Spleen (tissue), 11 donors: ENCODE measurements at regions not wholly inside any gene's neighbourhood (a gene's known extent, or its start where the extent isn't known, plus 50 kb on each side); places are given as distances from the start of the nearest gene placed in this dataset.

Source experiments
- DNase-seq: peaks from one replicate; pipeline ENCODE4 v3.0.0-alpha.2; 2020
- H3K27ac ChIP-seq, 8 donors: fragments of 200-600 bp; sonication (generic) in 7 of 8; 1 replicate in 4 of 8; 2 replicates in 4 of 8; pipeline versions ENCODE4 v1.5.0 to v1.8.0; 2016 to 2021; ENCODE audit warnings: inconsistent platforms in 4 of 8, mild to moderate bottlenecking in 4 of 8, moderate library complexity in 1 of 8
- H3K27me3 ChIP-seq, 7 donors: fragments of 200-600 bp; sonication (generic) in 6 of 7; replicated peaks in 1 of 7; 1 replicate in 4 of 7; 2 replicates in 3 of 7; pipeline versions ENCODE4 v1.5.0 to v1.8.0; 2016 to 2021; ENCODE audit warnings: inconsistent platforms in 3 of 7, mild to moderate bottlenecking in 1 of 7
- H3K36me3 ChIP-seq, 6 donors: fragments of 200-600 bp; sonication (generic) in 5 of 6; 1 replicate in 4 of 6; 2 replicates in 2 of 6; pipeline versions ENCODE4 v1.5.0 to v1.8.0; 2016 to 2021; ENCODE audit warnings: inconsistent platforms in 2 of 6
- H3K4me1 ChIP-seq, 6 donors: fragments of 200-600 bp; sonication (generic) in 5 of 6; 1 replicate in 3 of 6; 2 replicates in 3 of 6; pipeline versions ENCODE4 v1.5.0 to v1.8.0; 2016 to 2021; ENCODE audit warnings: inconsistent platforms in 3 of 6
- H3K4me3 ChIP-seq, 8 donors: fragments of 200-600 bp; sonication (generic) in 7 of 8; 1 replicate in 4 of 8; 2 replicates in 4 of 8; pipeline versions ENCODE4 v1.5.0 to v1.8.0; 2016 to 2021; ENCODE audit warnings: inconsistent platforms in 4 of 8, mild to moderate bottlenecking in 4 of 8, moderate library complexity in 2 of 8
- H3K9me3 ChIP-seq, 8 donors: fragments of 200-600 bp; sonication (generic) in 7 of 8; 1 replicate in 4 of 8; 2 replicates in 4 of 8; pipeline versions ENCODE4 v1.5.0 to v1.8.0; 2016 to 2021; ENCODE audit warnings: inconsistent platforms in 4 of 8
- CTCF ChIP-seq, 11 experiments: fragments of 200-600 bp in 7 of 11; fragments of 450-650 bp in 4 of 11; sonication (generic) in 4 of 11; IDR thresholded peaks in 8 of 11; conservative IDR thresholded peaks in 3 of 11; 1 replicate in 7 of 11; 2 replicates in 4 of 11; pipeline versions ENCODE4 v1.4.0 to v1.8.0; 2016 to 2021; ENCODE audit warnings: antibody characterized with exemption in 11 of 11, inconsistent platforms in 4 of 11, mild to moderate bottlenecking in 1 of 11
- POLR2A ChIP-seq, 3 donors: fragments of 450-650 bp; IDR thresholded peaks; one replicate each; pipeline ENCODE4 v1.5.1; 2017; ENCODE audit warnings: antibody characterized with exemption in 3 of 3, mild to moderate bottlenecking in 1 of 3
- POLR2AphosphoS5 ChIP-seq, 3 donors: sonication (generic); formaldehyde crosslinking; IDR thresholded peaks; one replicate each; pipeline ENCODE4 v1.5.1; 2017; ENCODE audit warnings: antibody characterized with exemption in 3 of 3
- WGBS, 5 donors: extraction: QIAGEN DNeasy Blood & Tissue Kit in 3 of 5; methylation state at CpG; one replicate each; pipeline versions ENCODE4 v1.1.5 to v1.1.7; 2013 to 2018; 5-methylcytosine and 5-hydroxymethylcytosine counted together
- intact Hi-C: fragments of 100-400 bp; cut with DNase I; formaldehyde crosslinking; loops from one replicate; pipeline ENCODE4 v1.15.0; 2023; ENCODE audit warnings: low total_unique reads
- donor health status: healthy with polysubstance abuse.
- donor health status: DM: no; HTN: no; CAD: no; lungs with moderate emphysema.
- donor health status: DM: no; HTN: no; CAD: no.
- donor health status: Bipolar disorder and iron deficiency.
- donor health status: healthy.
- donor health status: DM: no; HTN: no; CAD: no.
- donor health status: DM: yes; HTN: yes; CAD: no.

- DNase-seq, result no peak
- no peaks in the 10 kb centered on the region for H3K4me1 ChIP-seq
- no peaks in the 10 kb centered on the region for H3K9me3 ChIP-seq
- intact Hi-C loops, result no loop called here
- no peak for TF ChIP-seq POLR2A (IDR thresholded peaks at IDR 0.05)
- no peak for TF ChIP-seq POLR2AphosphoS5 (IDR thresholded peaks at IDR 0.05)
- TF ChIP-seq CTCF (IDR thresholded peaks at IDR 0.05 in 8 of 11, conservative IDR thresholded peaks at IDR 0.05 in 3 of 11), result no peak
- no peak overlapping the region for H3K4me3 ChIP-seq
- 3 to 20% (median 14%) methylated on average over 1 of the region's 1 CpG for WGBS, 5 donors
- no peaks in the 10 kb centered on the region for H3K36me3 ChIP-seq
- no peak overlapping the region for H3K27ac ChIP-seq
- peaks cover 0 to 11% (median 0%) of the 10 kb centered on the region in 7 donors for H3K27me3 ChIP-seq
These were observed 194.8 kb downstream of the UNC5CL start for GRCh38 chr6:40844246-40844645.

DNA sequence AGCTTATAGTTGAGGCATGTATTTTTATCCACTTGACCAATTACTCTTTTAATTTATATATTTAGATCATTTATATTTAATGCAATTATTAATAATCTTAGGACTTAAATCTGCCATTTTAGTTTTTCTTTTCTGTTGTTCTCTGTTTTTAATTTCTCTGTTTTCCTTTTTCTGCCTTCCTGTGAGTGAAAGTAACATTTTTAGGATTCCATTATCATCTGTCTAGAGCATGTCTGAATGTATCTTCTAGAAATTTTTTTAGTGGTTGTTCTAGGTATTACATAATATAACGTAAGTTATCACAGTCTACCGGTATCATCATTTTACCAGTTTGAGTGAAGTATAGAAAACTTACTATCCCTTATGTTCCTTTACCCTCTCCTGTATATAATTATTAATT, 197.3 kb downstream of the UNC5CL start:
- H3K4me1 ChIP-seq, result no peaks in the 10 kb centered on the region

DNA sequence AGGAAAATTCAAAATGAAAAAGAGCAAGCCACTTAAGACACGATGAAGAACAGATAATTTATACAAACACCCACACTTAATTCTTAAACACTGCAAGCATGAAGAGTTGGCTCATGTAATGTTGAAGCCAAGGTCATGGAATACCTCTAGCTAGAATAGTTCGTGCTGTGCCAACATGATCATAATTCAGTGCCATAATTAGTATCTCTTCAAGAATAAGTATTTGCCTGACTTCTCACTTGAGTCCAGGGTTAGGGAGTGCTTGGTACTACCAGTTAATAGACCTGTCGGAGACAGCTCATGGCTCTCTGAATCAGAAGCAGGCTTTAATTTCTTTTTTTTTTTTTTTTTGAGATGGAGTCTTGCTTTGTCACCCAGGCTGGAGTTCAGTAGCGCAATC, 206.3 kb downstream of the UNC5CL start:
- intact Hi-C loops, result no loop called here
- no peak for TF ChIP-seq POLR2A (IDR thresholded peaks at IDR 0.05)
- no peak for TF ChIP-seq POLR2AphosphoS5 (IDR thresholded peaks at IDR 0.05)
- TF ChIP-seq CTCF (IDR thresholded peaks at IDR 0.05 in 8 of 11, conservative IDR thresholded peaks at IDR 0.05 in 3 of 11), result no peak
- 73 to 82% (median 78%) methylated on average over 4 of the region's 4 CpGs for WGBS, 5 donors

More for the DNA sequence above, 197.3 kb downstream of the UNC5CL start:
- Histone ChIP-seq H3K9me3 (no peaks in the 10 kb centered on the region), H3K27ac (no peak overlapping the region), H3K27me3 (peaks cover 0 to 19% (median 0%) of the 10 kb centered on the region in 7 donors), H3K4me3 (no peak overlapping the region), H3K36me3 (no peaks in the 10 kb centered on the region)
- intact Hi-C loops, result no loop called here
- TF ChIP-seq POLR2AphosphoS5 (IDR thresholded peaks at IDR 0.05), result no peak
- no peak for TF ChIP-seq POLR2A (IDR thresholded peaks at IDR 0.05)
- TF ChIP-seq CTCF (IDR thresholded peaks at IDR 0.05 in 8 of 11, conservative IDR thresholded peaks at IDR 0.05 in 3 of 11), result no peak
- whole genome bisulfite sequencing, 5 donors, result 89 to 98% (median 93%) methylated on average over 2 of the region's 2 CpGs
- no peak for DNase-seq

GRCh38 chr6:40831381-40831780, 207.6 kb downstream of the UNC5CL start:
- intact Hi-C loops, result no loop called here
- Histone ChIP-seq H3K4me3 (no peak overlapping the region), H3K4me1 (no peaks in the 10 kb centered on the region), H3K27ac (no peak overlapping the region), H3K36me3 (no peaks in the 10 kb centered on the region), H3K9me3 (no peaks in the 10 kb centered on the region), H3K27me3 (peaks cover 0 to 32% (median 0%) of the 10 kb centered on the region in 7 donors)
- WGBS, 5 donors, result 75 to 88% (median 84%) methylated on average over 3 of the region's 3 CpGs
- no peak for TF ChIP-seq POLR2A (IDR thresholded peaks at IDR 0.05)
- no peak for TF ChIP-seq POLR2AphosphoS5 (IDR thresholded peaks at IDR 0.05)
- no peak for TF ChIP-seq CTCF (IDR thresholded peaks at IDR 0.05 in 8 of 11, conservative IDR thresholded peaks at IDR 0.05 in 3 of 11)
- DNase-seq, result no peak

More for the DNA sequence above, 206.3 kb downstream of the UNC5CL start:
- Histone ChIP-seq H3K9me3 (no peaks in the 10 kb centered on the region), H3K4me1 (no peaks in the 10 kb centered on the region), H3K36me3 (no peaks in the 10 kb centered on the region), H3K4me3 (no peak overlapping the region), H3K27ac (no peak overlapping the region), H3K27me3 (peaks cover 0 to 28% (median 0%) of the 10 kb centered on the region in 7 donors)
- DNase-seq, result no peak
